K562 (cell line): ENCODE measurements at regions not wholly inside any gene's neighbourhood (a gene's known extent, or its start where the extent isn't known, plus 50 kb on each side); places are given as distances from the start of the nearest gene placed in this dataset. TPM values are rescaled to one million over a fixed set of nuclear protein-coding genes. Genes with fewer than 3 reads are reported as not detected.

Experiments used
- ATAC-seq: fragments of 200-7000 bp; cut with Tn5 transposase; 3 replicates; pipeline ENCODE4 v1.9.1; 2020; ENCODE audit warnings: moderate library complexity
- BruUV-seq: library from RNA; stranded (reverse); fragments of 400-500 nt; replicated peaks from 2 replicates; lab custom pipeline; 2021; lab: Mats Ljungman, UMichigan
- CTCF ChIA-PET: fragments of 300-600 bp; formaldehyde crosslinking; extraction: SDS; loops from one replicate; lab custom pipeline; 2021; ENCODE audit warnings: low intra/inter-chr PET ratio; lab: Yijun Ruan, JAX
- POLR2A ChIA-PET: fragments of 300-600, 350-650 bp; sonication (Branson Sonifier 250); formaldehyde crosslinking; extraction: SDS; loops from one replicate; lab custom pipeline; 2021; ENCODE audit warnings: antibody characterized with exemption, inconsistent platforms; lab: Yijun Ruan, JAX
- DNase-seq, 4 experiments: peaks; one replicate each; pipeline versions ENCODE4 v3.0.0 to v3.0.0-alpha.2; 2011 to 2018; ENCODE audit warnings: low spot score in 3 of 4, mixed read lengths in 3 of 4; ENCODE audit errors: extremely low read depth in 1 of 4
- FAIRE-seq: peaks from 2 replicates; lab custom pipeline; 2011; peaks lifted over from hg19 to GRCh38; lab: Jason Lieb, UNC
- H2AFZ ChIP-seq: 2 replicates; pipeline ENCODE4 v1.6.0; 2011; ENCODE audit warnings: low read depth, low read length, control low read depth, inconsistent platforms
- H3K27ac ChIP-seq: fragments of 200-600 bp; 3 replicates; pipeline ENCODE4 v1.8.0; 2011; ENCODE audit warnings: low read depth, mild to moderate bottlenecking, control low read depth, inconsistent platforms, low read length, moderate library complexity, mixed read lengths; ENCODE audit errors: extremely low read depth
- H3K27me3 ChIP-seq, 2 experiments: fragments of 300-600 bp in 1 of 2; 2 replicates in 1 of 2; 3 replicates in 1 of 2; pipeline versions ENCODE4 v1.6.0 to v1.8.0; 2011; ENCODE audit warnings: inconsistent platforms in 2 of 2, low read length in 2 of 2, mild to moderate bottlenecking in 1 of 2, mixed read lengths in 1 of 2, moderate library complexity in 1 of 2; ENCODE audit not compliant: control insufficient read depth in 2 of 2, insufficient read depth in 2 of 2
- H3K36me3 ChIP-seq: fragments of 300-600 bp; 3 replicates; pipeline ENCODE4 v1.8.0; 2011; ENCODE audit warnings: mild to moderate bottlenecking, low read length, inconsistent platforms; ENCODE audit not compliant: control insufficient read depth, insufficient read depth
- H3K4me1 ChIP-seq, 2 experiments: fragments of 200-600 bp in 1 of 2; replicated peaks in 1 of 2; 2 replicates in 1 of 2; 3 replicates in 1 of 2; pipeline versions ENCODE4 v1.5.1 to v1.8.0; 2011; ENCODE audit warnings: inconsistent platforms in 2 of 2, low read length in 2 of 2, mild to moderate bottlenecking in 1 of 2, mixed read lengths in 1 of 2, moderate library complexity in 1 of 2; ENCODE audit not compliant: control insufficient read depth in 2 of 2, insufficient read depth in 2 of 2
- H3K4me2 ChIP-seq: 2 replicates; pipeline ENCODE4 v1.6.1; 2011; ENCODE audit warnings: low read length, control low read depth, inconsistent platforms, mixed read lengths; ENCODE audit not compliant: insufficient read depth
- H3K4me3 ChIP-seq: fragments of 200-600 bp; sonication (generic), shearing (Covaris generic); 2 replicates; pipeline ENCODE4 v1.5.1; 2016; ENCODE audit warnings: control low read depth, inconsistent platforms
- H3K79me2 ChIP-seq: fragments of 200-600 bp; 3 replicates; pipeline ENCODE4 v1.8.0; 2011; ENCODE audit warnings: low read length, inconsistent platforms; ENCODE audit not compliant: control insufficient read depth, insufficient read depth
- H3K9ac ChIP-seq, 2 experiments: 2 replicates each; pipeline versions ENCODE4 v1.6.0 to v1.6.1; 2011; ENCODE audit warnings: low read depth in 2 of 2, low read length in 2 of 2, control low read depth in 1 of 2, inconsistent platforms in 1 of 2, mild to moderate bottlenecking in 1 of 2, mixed read lengths in 1 of 2; ENCODE audit not compliant: insufficient read depth in 1 of 2
- H3K9me1 ChIP-seq: one replicate; pipeline ENCODE4 v1.6.0; 2011; ENCODE audit warnings: inconsistent platforms, mild to moderate bottlenecking, low read length, moderate library complexity; ENCODE audit not compliant: control insufficient read depth, insufficient read depth
- H3K9me3 ChIP-seq: replicated peaks from 2 replicates; pipeline ENCODE4 v1.5.1; 2011; ENCODE audit warnings: low read depth, low read length, inconsistent platforms; ENCODE audit not compliant: control insufficient read depth, insufficient read depth
- H4K20me1 ChIP-seq: replicated peaks from 2 replicates; pipeline ENCODE4 v1.6.1; 2011; ENCODE audit warnings: low read length, inconsistent platforms, mixed read lengths; ENCODE audit not compliant: control insufficient read depth, insufficient read depth
- MCM5 ChIP-seq: fragments of 450-650 bp; IDR thresholded peaks from 2 replicates; pipeline ENCODE4 v1.6.1; 2016; ENCODE audit warnings: low read depth
- MYC ChIP-seq, 2 experiments: fragments of 250-450 bp in 1 of 2; sonication (Bioruptor Pico) in 1 of 2; IDR thresholded peaks; 2 replicates each; pipeline versions ENCODE4 v1.5.1 to v1.6.1; 2012 to 2021; ENCODE audit warnings: low read depth in 2 of 2, borderline replicate concordance in 1 of 2, improper control_type of control experiment in 1 of 2, low read length in 1 of 2, mild to moderate bottlenecking in 1 of 2, moderate library complexity in 1 of 2
- WGBS: fragments of 100-300 bp; shearing (Covaris generic); methylation state at CpG from one replicate; pipeline ENCODE4 v1.1.6; 2016; ENCODE audit warnings: low coverage, mixed read lengths; ENCODE audit not compliant: insufficient coverage; ENCODE audit errors: missing lambda C conversion rate; 5-methylcytosine and 5-hydroxymethylcytosine counted together
- in situ Hi-C: fragments of 300-500 bp; cut with MboI; formaldehyde crosslinking; loops from 4 replicates; pipeline ENCODE4 v1.15.0; 2018; ENCODE audit warnings: inconsistent platforms, mixed read lengths
- intact Hi-C: fragments of 100-400 bp; cut with micrococcal nuclease; formaldehyde crosslinking; loops from 2 replicates; pipeline ENCODE4 v1.14.2; 2022
- small RNA-seq: library from RNA; depleted of rRNA; stranded (forward); fragments of <200 nt; gene quantifications from one replicate; pipeline ENCODE3, GENCODE V24; 2014
- TF ChIP-seq, protein P1 (sequence below): sonication (generic); formaldehyde crosslinking; IDR thresholded peaks from 2 replicates; pipeline ENCODE4 v1.8.1; 2023; ENCODE audit warnings: mild to moderate bottlenecking, missing genetic modification reagents

DNA sequence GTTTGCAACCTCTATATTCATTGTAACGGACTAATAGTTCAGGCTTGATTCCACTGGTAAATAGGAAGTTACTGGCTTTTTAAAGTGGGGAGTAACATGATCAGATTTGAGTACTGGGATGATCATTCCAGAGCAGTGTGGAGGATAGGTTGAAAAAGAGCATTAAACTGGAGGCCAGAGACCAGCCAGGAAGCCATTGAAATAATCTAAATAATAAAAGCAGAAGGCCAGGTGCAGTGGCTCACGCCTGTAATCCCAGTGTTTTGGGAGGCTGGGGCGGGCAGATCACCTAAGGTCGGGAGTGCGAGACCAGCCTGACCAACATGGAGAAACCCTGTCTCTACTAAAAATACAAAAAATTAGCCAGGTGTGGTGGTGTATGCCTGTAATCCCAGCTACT lies 56.0 kb upstream of the MSX2 start:
- BruUV-seq, result no TSS peak
- CTCF ChIA-PET, result no interaction called here
- Histone ChIP-seq H3K4me3 (no peak overlapping the region), H3K4me1 (no peaks in the 10 kb centered on the region), H3K9ac (no peak overlapping the region), H3K79me2 (no peaks in the 10 kb centered on the region), H3K36me3 (no peaks in the 10 kb centered on the region), H3K27me3 (peaks cover 3 to 6% of the 10 kb centered on the region in 2 experiments; a peak in 4 of 5 replicates), H3K9me1 (no peaks in the 10 kb centered on the region)
- intact Hi-C loops, result no loop called here
- in situ Hi-C loops, result no loop called here
- POLR2A ChIA-PET, result no interaction called here
- FAIRE-seq (no peak), DNase-seq (no peak)
- TF ChIP-seq MCM5 (no peak), MYC (IDR thresholded peaks at IDR 0.05; ENCODE audit: low read depth, low read length) (no peak), MYC (CRISPR knock-in tag; IDR thresholded peaks at IDR 0.05; ENCODE audit: borderline replicate concordance, low read depth) (no peak)
- TF ChIP-seq, protein P1, sequence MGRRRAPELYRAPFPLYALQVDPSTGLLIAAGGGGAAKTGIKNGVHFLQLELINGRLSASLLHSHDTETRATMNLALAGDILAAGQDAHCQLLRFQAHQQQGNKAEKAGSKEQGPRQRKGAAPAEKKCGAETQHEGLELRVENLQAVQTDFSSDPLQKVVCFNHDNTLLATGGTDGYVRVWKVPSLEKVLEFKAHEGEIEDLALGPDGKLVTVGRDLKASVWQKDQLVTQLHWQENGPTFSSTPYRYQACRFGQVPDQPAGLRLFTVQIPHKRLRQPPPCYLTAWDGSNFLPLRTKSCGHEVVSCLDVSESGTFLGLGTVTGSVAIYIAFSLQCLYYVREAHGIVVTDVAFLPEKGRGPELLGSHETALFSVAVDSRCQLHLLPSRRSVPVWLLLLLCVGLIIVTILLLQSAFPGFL (CRISPR knock-in tag), result no peak
- TF ChIP-seq, all 486 proteins: peak for 0
- WGBS, result 1% methylated on average over 5 of the region's 5 CpGs
- Histone ChIP-seq H3K4me2 (no peak overlapping the region), H3K9me3 (no peaks in the 10 kb centered on the region), H2AFZ (no peak overlapping the region), H3K27ac (no peak overlapping the region), H4K20me1 (no peaks in the 10 kb centered on the region)
- ATAC-seq, result no peak

Small RNA genes lying in the stretch of these regions (small RNA-seq; reads per million reads assigned to genes)
- gene HIGD1AP3 (not detected), gene SUMO2P6 (not detected)
